Gastroesophageal sphincter (tissue), 4 donors: ENCODE measurements at regions not wholly inside any gene's neighbourhood (a gene's known extent, or its start where the extent isn't known, plus 50 kb on each side); places are given as distances from the start of the nearest gene placed in this dataset.

Source experiments
- ATAC-seq: fragments of 150-250 bp; one replicate; pipeline ENCODE4 v1.9.1; 2016; ENCODE audit warnings: mild to moderate bottlenecking, moderate library complexity
- H3K27ac ChIP-seq, 4 donors: fragments of 200-600 bp; sonication (generic) in 3 of 4; 1 replicate in 3 of 4; 2 replicates in 1 of 4; pipeline ENCODE4 v1.5.1; 2016 to 2019
- H3K27me3 ChIP-seq: fragments of 200-600 bp; sonication (generic); one replicate; pipeline ENCODE4 v1.5.1; 2019
- H3K36me3 ChIP-seq, 2 donors: fragments of 200-600 bp; sonication (generic); one replicate each; pipeline ENCODE4 v1.5.1; 2019; ENCODE audit warnings: control low read depth in 1 of 2
- H3K4me1 ChIP-seq, 3 donors: fragments of 200-600 bp; sonication (generic); 1 replicate in 2 of 3; 2 replicates in 1 of 3; pipeline ENCODE4 v1.5.1; 2016 to 2019; ENCODE audit warnings: control low read depth in 2 of 3
- H3K4me3 ChIP-seq, 2 donors: fragments of 200-600 bp; sonication (generic); one replicate each; pipeline ENCODE4 v1.5.1; 2019; ENCODE audit warnings: mild to moderate bottlenecking in 1 of 2, moderate library complexity in 1 of 2
- H3K9me3 ChIP-seq, 3 donors: fragments of 200-600 bp; sonication (generic); one replicate each; pipeline ENCODE4 v1.5.1; 2017 to 2019; ENCODE audit warnings: control low read depth in 2 of 3
- CTCF ChIP-seq, 4 experiments: fragments of 200-600 bp in 2 of 4; fragments of 450-650 bp in 2 of 4; sonication (generic) in 1 of 4; IDR thresholded peaks; one replicate each; pipeline ENCODE4 v1.5.1; 2017 to 2019; ENCODE audit warnings: antibody characterized with exemption in 4 of 4, mild to moderate bottlenecking in 2 of 4, moderate library complexity in 2 of 4
- EP300 ChIP-seq: sonication (generic); formaldehyde crosslinking; IDR thresholded peaks from one replicate; pipeline ENCODE4 v1.6.1; 2017; ENCODE audit warnings: antibody characterized with exemption, mild to moderate bottlenecking
- POLR2A ChIP-seq, 2 donors: fragments of 450-650 bp; IDR thresholded peaks; one replicate each; pipeline ENCODE4 v1.6.1; 2017; ENCODE audit warnings: antibody characterized with exemption in 2 of 2, mild to moderate bottlenecking in 2 of 2, moderate library complexity in 1 of 2
- POLR2AphosphoS5 ChIP-seq: sonication (generic); formaldehyde crosslinking; IDR thresholded peaks from one replicate; pipeline ENCODE4 v1.6.1; 2017; ENCODE audit warnings: antibody characterized with exemption
- WGBS, 2 donors: methylation state at CpG; one replicate each; pipeline ENCODE4 v1.1.5; 2018; ENCODE audit warnings: low coverage in 1 of 2; 5-methylcytosine and 5-hydroxymethylcytosine counted together

DNA sequence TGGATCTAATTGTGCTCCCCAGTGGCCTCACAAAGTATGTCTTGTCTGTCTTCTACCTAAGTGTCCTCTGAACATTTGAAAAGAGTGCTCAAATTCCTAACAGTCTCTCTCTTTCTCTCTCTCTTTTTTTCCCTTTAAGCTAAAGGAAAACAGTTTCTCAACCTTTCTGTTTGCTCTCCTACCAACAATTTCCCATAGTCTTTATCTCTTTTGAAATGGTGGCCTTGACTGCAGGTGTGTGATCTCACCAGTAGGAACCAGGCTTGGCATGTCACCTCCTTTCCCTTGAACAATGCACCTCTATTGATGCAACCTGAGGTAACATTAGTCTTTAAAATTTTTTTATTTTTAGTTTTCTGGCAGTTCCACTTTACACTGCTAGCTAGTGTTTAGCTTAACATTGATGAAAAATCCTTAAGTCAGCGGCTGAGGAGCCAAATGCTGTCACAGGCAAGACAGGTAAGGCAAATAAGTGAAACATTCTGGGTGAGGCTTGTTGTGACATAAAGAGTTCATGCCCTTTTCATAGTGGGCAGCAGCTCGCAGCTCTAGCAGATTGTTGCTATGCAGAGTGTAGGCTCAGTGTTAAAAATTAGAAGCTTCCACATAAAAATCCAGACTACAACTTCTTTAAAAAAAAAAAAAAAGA lies 273.4 kb downstream of the HAPSTR1 start:
- Histone ChIP-seq H3K27ac (peak overlapping the region in 3 of 4 donors; percentile 42 to 68 (median 67)), H3K9me3 (no peaks in the 10 kb centered on the region), H3K36me3 (no peaks in the 10 kb centered on the region), H3K4me1 (peaks cover 5 to 27% (median 6%) of the 10 kb centered on the region in 3 donors), H3K4me3 (no peak overlapping the region), H3K27me3 (no peaks in the 10 kb centered on the region)
- no peak for TF ChIP-seq POLR2AphosphoS5
- TF ChIP-seq EP300, result no peak
- TF ChIP-seq POLR2A (IDR thresholded peaks at IDR 0.05), result no peak
- no peak for TF ChIP-seq CTCF (IDR thresholded peaks at IDR 0.05)
- ATAC-seq, result no peak
- 29 to 40% methylated on average over 1 to 2 of the region's 2 CpGs for WGBS, 2 donors

- peak; percentile 98 for ATAC-seq
- WGBS, 2 donors, result 17 to 18% methylated on average over 1 of the region's 1 CpG
- H3K9me3 ChIP-seq, result no peaks in the 10 kb centered on the region
- TF ChIP-seq POLR2A (IDR thresholded peaks at IDR 0.05) (no peak), EP300 (peak; percentile 47), POLR2AphosphoS5 (peak; percentile 99), CTCF (IDR thresholded peaks at IDR 0.05) (no peak)
- H3K4me3 ChIP-seq, result no peak overlapping the region
- peak overlapping the region in 3 of 4 donors; percentile 27 to 74 (median 70) for H3K27ac ChIP-seq
- H3K4me1 ChIP-seq, result peaks cover 5 to 32% (median 6%) of the 10 kb centered on the region in 3 donors
- no peaks in the 10 kb centered on the region for H3K36me3 ChIP-seq
- H3K27me3 ChIP-seq, result no peaks in the 10 kb centered on the region
These were observed 273.9 kb downstream of the HAPSTR1 start for GRCh38 chr16:9365370-9365728.

DNA sequence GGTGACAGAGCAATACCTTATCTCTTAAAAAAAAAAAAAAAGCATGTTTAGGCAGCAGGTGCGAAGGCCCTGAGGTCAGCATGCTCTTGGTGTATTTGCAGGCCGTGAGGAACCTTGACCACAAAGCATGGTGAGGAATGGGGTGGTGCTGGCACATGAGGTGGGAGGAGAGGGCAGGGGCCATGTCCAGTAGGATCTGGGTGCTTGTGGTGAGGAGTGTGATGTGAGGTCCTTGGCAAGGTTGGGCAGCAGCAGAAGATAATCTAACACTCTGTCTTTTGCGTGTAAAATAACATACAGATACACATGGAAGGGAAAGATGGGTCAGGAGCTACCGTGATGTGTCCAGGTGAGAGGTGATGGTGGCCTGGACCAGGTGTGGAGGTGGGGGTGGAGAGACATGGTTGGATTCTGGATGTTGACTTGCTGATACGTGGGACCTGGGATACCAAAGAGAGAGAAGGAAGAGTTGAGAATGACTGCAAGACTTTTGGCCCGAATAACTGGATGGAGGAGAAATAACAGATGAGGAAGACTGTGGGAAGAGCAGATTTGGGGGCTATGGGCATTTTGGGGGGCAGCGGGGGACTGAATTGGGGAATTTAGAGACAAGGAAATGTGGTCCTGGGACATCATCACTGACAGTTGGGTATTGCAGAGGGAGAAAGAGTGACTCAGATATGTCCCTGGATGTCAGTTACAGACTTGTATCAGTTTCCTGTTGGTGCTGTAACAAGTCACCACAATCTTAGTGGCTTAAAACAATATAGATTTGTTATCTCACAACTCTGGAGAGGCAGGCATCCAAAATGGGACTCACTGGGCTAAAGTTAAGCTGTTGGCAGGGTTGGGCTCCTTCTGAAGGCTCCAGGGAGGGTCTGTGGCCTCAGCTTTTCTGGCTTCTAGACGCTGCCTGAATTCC lies 274.9 kb downstream of the HAPSTR1 start:
- no peaks in the 10 kb centered on the region for H3K27me3 ChIP-seq
- H3K27ac ChIP-seq, result peak overlapping the region in 3 of 4 donors; percentile 27 to 74 (median 70)
- TF ChIP-seq EP300, result no peak
- TF ChIP-seq CTCF (IDR thresholded peaks at IDR 0.05), result no peak
- no peak for TF ChIP-seq POLR2AphosphoS5
- no peak for TF ChIP-seq POLR2A (IDR thresholded peaks at IDR 0.05)
- 95 to 100% methylated on average over 5 to 7 of the region's 8 CpGs for whole genome bisulfite sequencing, 2 donors
- H3K36me3 ChIP-seq, result no peaks in the 10 kb centered on the region
- no peak overlapping the region for H3K4me3 ChIP-seq
- peaks cover 0 to under 1% (median 0%) of the 10 kb centered on the region in 3 donors for H3K9me3 ChIP-seq
- no peak for ATAC-seq
- H3K4me1 ChIP-seq, result peaks cover 5 to 32% (median 6%) of the 10 kb centered on the region in 3 donors

- Histone ChIP-seq H3K4me1 (peaks cover under 1 to 21% (median 5%) of the 10 kb centered on the region in 3 donors), H3K9me3 (peaks cover 0 to 7% (median 0%) of the 10 kb centered on the region in 3 donors), H3K27me3 (no peaks in the 10 kb centered on the region), H3K36me3 (no peaks in the 10 kb centered on the region), H3K4me3 (no peak overlapping the region), H3K27ac (no peak overlapping the region)
- TF ChIP-seq POLR2A (IDR thresholded peaks at IDR 0.05) (no peak), EP300 (no peak), CTCF (IDR thresholded peaks at IDR 0.05) (no peak), POLR2AphosphoS5 (no peak)
- no peak for ATAC-seq
- 46 to 51% methylated on average over 4 to 7 of the region's 9 CpGs for WGBS, 2 donors
These were observed 278.6 kb downstream of the HAPSTR1 start for GRCh38 chr16:9370061-9370491.
